Erythroblast (primary cell): ENCODE measurements at regions not wholly inside any gene's neighbourhood (a gene's known extent, or its start where the extent isn't known, plus 50 kb on each side); places are given as distances from the start of the nearest gene placed in this dataset.

Experiments
- DNase-seq, 2 experiments: peaks; one replicate each; lab custom pipeline; 2025; lab: John Stamatoyannopoulos, UW
- GATA1 ChIP-seq: IDR thresholded peaks from 2 replicates; pipeline ENCODE4 v1.6.1; 2011; ENCODE audit warnings: low read depth, mild to moderate bottlenecking, control low read depth, low read length, moderate library complexity
- POLR2A ChIP-seq: IDR thresholded peaks from 2 replicates; pipeline ENCODE4 v1.6.1; 2011; ENCODE audit warnings: mild to moderate bottlenecking, low read length

DNA sequence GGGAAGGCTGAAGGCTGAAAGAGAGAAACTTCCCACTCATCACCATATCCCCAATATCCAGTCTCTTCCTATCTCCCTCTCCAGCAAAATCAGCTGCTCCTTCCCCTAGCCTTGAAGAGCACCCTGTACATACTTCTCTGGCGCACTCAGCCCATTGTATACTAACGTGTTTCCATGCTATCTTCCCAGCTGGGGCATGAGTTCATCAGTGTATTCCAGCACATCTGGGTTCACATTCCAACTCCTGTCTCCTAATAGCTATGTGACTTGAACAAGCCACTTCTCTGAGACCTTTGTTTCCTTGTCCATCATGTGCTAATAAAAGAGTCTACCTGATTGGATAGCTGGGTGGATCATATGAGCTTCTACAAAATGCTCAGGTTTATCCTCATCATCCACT lies 51.1 kb upstream of the OLIG2 start:
- DNase-seq: no peak

DNA sequence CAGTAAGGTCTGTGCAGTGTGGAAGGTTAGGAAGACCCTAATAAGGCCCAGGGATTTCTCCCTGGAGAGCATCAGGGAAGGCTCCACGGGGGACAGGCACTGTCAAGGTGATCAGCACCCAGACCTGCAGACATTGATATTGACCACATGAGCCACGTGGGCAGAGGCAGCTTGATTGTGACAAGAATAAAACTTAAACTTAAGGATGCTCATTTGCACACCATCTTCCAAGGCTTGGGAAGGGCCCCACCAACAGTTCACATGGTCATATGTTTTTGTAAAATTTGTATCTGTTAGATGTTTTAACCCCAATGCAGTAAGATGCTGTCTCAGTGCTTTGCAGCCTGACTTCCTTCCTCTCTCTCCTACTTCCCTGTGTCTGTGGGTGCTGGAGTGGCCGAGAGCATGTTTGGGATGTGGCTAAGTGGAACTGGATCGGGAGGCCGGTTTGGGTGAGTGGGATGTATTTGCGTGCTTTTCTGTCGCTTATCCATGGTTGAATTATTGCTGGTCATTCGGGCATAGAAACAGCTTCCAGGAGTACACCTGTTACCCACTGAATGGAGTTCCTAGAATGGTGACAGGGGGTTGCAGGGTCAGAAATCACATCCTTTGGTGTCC lies 49.8 kb upstream of the OLIG2 start:
- TF ChIP-seq GATA1 (no peak), POLR2A (no peak)
- no peak for DNase-seq

More for the DNA sequence above, 51.1 kb upstream of the OLIG2 start:
- TF ChIP-seq GATA1: no peak
- no peak for TF ChIP-seq POLR2A
